GM18511 (cell line): ENCODE measurements at regions not wholly inside any gene's neighbourhood (a gene's known extent, or its start where the extent isn't known, plus 50 kb on each side); places are given as distances from the start of the nearest gene placed in this dataset.
A peak's percentile ranks its signal among the peaks of the same experiment; 100 is the strongest.

Source experiments
- ATAC-seq: cut with Tn5 transposase; IDR thresholded peaks from one replicate; pipeline ENCODE4 v1.9.1; 2021; ENCODE audit warnings: mild to moderate bottlenecking, moderate library complexity; ENCODE audit not compliant: unreplicated experiment

GRCh38 chr13:84912720-84913119 lies 886.5 kb downstream of the SLITRK6 start:
- ATAC-seq = no peak

GRCh38 chr13:84910423-84910822 lies 888.8 kb downstream of the SLITRK6 start:
- ATAC-seq = no peak

- ATAC-seq = no peak
Measured at GRCh38 chr13:84903391-84903790, 895.8 kb downstream of the SLITRK6 start.

- ATAC-seq = no peak
Measured at GRCh38 chr13:84902243-84902642, 897.0 kb downstream of the SLITRK6 start.

GRCh38 chr13:84896128-84896527 lies 903.1 kb downstream of the SLITRK6 start:
- peak; percentile 76 for ATAC-seq

DNA sequence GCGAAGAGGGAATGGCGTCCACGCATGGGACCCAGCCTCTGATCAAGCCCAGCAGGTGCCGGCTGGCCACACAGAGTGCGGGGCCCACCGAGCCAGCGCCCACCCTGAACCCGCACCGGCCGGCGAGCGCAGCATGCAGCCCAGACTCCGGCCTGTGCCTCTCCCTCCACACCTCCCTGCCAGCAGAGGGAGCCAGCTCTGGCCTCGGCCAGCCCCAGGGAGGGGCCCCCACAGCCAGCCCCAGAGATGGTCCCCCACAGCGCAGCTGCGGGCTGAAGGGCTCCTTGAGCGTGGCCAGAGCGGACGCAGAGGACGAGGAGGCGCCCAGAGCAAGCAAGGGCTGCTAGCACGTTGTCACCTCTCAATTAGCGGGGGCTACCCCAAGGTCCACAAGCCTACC lies 904.5 kb downstream of the SLITRK6 start:
- ATAC-seq = no peak

DNA sequence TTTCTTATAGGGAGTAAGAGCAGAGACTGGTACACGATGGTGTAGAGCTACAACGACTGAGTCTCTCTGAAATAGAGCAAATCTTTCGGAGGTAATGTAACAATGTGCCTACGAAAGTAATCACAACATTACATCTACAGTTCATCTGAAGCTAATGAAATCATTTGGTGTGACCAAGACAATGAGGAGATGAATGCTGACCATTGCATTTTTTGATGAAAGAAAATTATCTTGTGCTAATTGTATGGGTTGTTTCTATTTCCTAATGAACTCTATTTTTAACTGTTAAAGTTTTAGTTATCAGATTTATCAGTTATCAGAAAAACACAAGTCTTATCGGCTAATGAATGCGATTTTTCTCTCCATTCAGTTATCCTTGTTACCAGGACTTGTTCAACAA lies 913.4 kb downstream of the SLITRK6 start:
- ATAC-seq = no peak

- no peak for ATAC-seq
Measured at GRCh38 chr13:84873951-84874350, 925.3 kb downstream of the SLITRK6 start.

GRCh38 chr13:84870190-84870589 lies 929.0 kb downstream of the SLITRK6 start:
- ATAC-seq = no peak

- ATAC-seq = no peak
Measured at GRCh38 chr13:84867246-84867645, 932.0 kb downstream of the SLITRK6 start.

- ATAC-seq = no peak
Measured at GRCh38 chr13:84865783-84866221, 933.4 kb downstream of the SLITRK6 start.

GRCh38 chr13:84864341-84864740 lies 934.9 kb downstream of the SLITRK6 start:
- no peak for ATAC-seq

- no peak for ATAC-seq
Measured at GRCh38 chr13:84847107-84847506, 952.1 kb downstream of the SLITRK6 start.

DNA sequence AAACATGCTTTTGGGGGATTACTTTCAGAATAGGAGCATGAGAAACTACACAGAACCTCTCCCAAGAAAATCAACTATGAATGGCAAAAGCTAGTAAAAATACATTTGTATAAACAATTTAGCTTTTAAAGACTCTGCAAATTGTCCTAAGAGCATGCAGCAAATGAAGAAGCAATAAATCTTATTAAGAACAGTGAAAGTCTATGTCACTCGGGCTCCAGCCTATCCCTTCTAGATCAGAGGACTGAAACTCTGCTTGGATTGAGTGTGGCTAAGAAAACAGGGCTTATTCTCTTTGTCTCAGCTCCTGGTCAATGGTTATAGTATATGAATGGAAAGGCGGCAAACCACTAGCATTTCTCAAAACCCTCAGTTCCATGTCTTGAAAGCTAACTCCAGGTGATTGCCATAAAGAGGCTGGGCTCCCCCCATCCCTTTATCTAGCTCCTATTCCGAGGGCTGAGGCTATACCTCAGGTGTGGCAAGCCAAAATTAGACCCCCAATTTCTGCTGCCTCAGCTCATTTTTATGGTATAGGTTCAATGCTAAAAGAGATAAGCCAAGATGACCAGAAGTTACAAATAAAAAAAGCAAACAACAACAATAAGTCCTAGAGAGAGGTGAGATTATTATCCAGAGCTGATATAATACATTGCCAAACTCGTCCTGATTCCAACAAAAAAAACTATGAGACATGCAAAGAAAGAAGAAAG lies 953.2 kb downstream of the SLITRK6 start:
- ATAC-seq = no peak

GRCh38 chr13:84844473-84844872 lies 954.7 kb downstream of the SLITRK6 start:
- ATAC-seq = no peak

DNA sequence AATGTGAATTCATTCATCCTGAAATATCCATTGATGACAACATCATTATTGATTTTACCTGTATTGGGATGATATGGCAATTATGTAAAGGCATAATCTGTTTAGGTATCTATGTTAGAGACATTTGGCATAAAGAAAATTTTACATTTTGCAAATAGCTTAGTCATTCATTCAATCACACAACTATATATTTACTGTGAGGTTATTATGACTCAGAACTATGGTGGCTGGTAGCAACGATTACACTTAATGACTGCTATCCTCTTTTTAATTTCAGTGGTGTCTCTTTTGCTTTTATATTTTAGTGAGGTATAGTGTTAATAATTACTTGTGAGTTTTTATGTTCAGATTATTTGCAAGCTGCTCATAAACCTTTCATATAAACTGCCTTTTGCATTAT lies 955.9 kb downstream of the SLITRK6 start:
- no peak for ATAC-seq

DNA sequence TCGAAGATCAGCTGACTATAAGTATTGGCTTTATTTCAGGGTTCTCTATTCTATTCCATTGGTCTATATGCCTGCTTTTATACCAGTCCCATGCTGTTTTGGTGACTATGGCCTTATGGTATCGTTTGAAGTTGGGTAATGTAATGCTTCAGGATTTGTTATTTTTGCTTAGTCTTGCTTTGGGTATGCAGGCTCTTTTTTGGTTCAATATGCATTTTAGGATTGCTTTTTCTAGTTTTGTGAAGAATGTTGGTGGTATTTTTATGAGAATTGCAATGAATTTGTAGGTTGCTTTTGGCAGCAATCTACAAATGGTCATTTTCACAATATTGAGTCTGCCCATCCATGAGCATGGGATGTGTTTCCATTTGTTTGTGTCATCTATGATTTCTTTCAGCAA lies 951.9 kb upstream of the SLITRK1 start:
- no peak for ATAC-seq

- no peak for ATAC-seq
Measured at GRCh38 chr13:84831666-84832657, 949.7 kb upstream of the SLITRK1 start.

DNA sequence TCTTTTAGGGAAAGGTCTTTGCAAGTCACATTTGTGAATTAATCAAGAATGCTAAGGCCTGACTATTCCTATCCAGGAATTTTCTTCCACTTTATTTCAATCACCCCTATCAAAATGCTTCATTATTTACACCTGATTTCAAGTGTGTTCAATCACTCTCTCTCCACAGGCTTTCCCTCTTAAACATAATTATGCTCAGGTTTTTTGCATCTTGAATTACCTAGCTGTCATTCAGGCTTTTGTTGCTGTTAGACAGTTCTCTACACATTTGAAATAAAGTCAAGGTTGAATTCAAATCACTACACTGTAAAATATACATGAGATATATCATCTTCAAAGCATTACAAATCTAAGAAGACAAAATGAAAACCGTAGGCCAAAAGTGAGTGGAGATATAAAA lies 941.3 kb upstream of the SLITRK1 start:
- no peak for ATAC-seq

DNA sequence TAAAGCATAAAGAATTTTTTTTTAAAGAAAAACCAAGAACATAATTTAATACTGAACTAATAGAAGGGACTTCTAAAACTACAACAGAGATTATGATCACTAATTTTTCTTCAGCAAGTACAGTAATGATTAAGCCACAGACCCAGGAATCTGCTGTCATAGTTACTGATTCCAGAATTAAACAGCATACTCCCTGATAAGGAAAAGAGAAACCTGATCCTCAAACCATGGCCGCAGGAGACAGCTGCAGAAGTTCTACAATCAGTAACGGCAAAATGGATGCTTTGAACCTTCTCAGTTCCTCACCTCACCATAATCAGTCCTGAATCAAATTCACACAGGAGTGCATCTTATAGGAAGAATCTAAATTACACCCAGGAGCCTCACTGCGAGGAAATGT lies 939.0 kb upstream of the SLITRK1 start:
- no peak for ATAC-seq

GRCh38 chr13:84816567-84817105 lies 934.4 kb upstream of the SLITRK1 start:
- ATAC-seq = no peak

- ATAC-seq = no peak
Measured at GRCh38 chr13:84812789-84813188, 930.5 kb upstream of the SLITRK1 start.
